ENCODE measurements at regions not wholly inside any gene's neighbourhood (a gene's known extent, or its start where the extent isn't known, plus 50 kb on each side); places are given as distances from the start of the nearest gene placed in this dataset.

DNA sequence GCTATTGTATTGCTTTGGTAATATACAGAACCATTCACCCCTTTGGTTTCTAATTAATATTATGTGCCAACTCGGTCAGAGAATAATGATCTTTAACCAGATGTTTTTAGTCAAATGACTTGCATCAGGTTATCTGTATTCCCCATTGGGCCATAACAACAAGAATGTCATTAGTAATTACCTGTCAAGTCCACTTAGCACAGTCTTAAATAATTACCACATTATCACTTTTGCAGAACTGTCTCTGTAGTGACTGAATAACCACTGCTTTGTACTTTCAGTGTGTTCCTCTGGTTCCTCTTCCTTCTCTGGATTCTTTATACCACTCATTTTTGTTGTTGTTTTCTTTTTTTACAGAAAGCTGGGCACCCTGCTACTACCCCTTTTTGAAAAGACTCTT, 257.7 kb upstream of the SPOCK3 start:
- H3K4me2 ChIP-seq (ENCODE audit: low read length): no peak overlapping the region
- H3K9ac ChIP-seq (ENCODE audit: low read depth, low read length): no peak overlapping the region

GRCh38 chr4:167509551-167509950, 275.3 kb upstream of the SPOCK3 start:
- no peaks in the 10 kb centered on the region for H3K27me3 ChIP-seq (ENCODE audit: control insufficient read depth, insufficient read depth, low read length)

More for the DNA sequence above, 257.7 kb upstream of the SPOCK3 start:
- no peaks in the 10 kb centered on the region for H3K36me3 ChIP-seq (ENCODE audit: insufficient read depth, low read length)
- H3K9me3 ChIP-seq (replicated peaks; ENCODE audit: low read length): no peaks in the 10 kb centered on the region
- no peak overlapping the region for H3K4me3 ChIP-seq (ENCODE audit: low read length)
- no peaks in the 10 kb centered on the region for H3K4me1 ChIP-seq (ENCODE audit: control insufficient read depth, insufficient read depth, low read length)
- H3K27me3 ChIP-seq (ENCODE audit: control insufficient read depth, insufficient read depth, low read length): no peaks in the 10 kb centered on the region

GRCh38 chr4:167524091-167524490, 289.8 kb upstream of the SPOCK3 start:
- H3K4me1 ChIP-seq (ENCODE audit: control insufficient read depth, insufficient read depth, low read length): no peaks in the 10 kb centered on the region
- H3K9me3 ChIP-seq (replicated peaks; ENCODE audit: low read length): no peaks in the 10 kb centered on the region
- H3K36me3 ChIP-seq (ENCODE audit: insufficient read depth, low read length): no peaks in the 10 kb centered on the region
- H3K27me3 ChIP-seq (ENCODE audit: control insufficient read depth, insufficient read depth, low read length): no peaks in the 10 kb centered on the region
- no peak overlapping the region for H3K4me2 ChIP-seq (ENCODE audit: low read length)
- H3K9ac ChIP-seq (ENCODE audit: low read depth, low read length): no peak overlapping the region
- no peak overlapping the region for H3K4me3 ChIP-seq (ENCODE audit: low read length)

More at GRCh38 chr4:167509551-167509950, 275.3 kb upstream of the SPOCK3 start:
- no peak overlapping the region for H3K4me3 ChIP-seq (ENCODE audit: low read length)
- no peak overlapping the region for H3K9ac ChIP-seq (ENCODE audit: low read depth, low read length)
- peaks cover 8% of the 10 kb centered on the region for H3K9me3 ChIP-seq (replicated peaks; ENCODE audit: low read length)
- H3K4me1 ChIP-seq (ENCODE audit: control insufficient read depth, insufficient read depth, low read length): no peaks in the 10 kb centered on the region
- no peaks in the 10 kb centered on the region for H3K36me3 ChIP-seq (ENCODE audit: insufficient read depth, low read length)
- no peak overlapping the region for H3K4me2 ChIP-seq (ENCODE audit: low read length)

- Histone ChIP-seq H3K36me3 (ENCODE audit: insufficient read depth, low read length) (no peaks in the 10 kb centered on the region), H3K4me2 (ENCODE audit: low read length) (no peak overlapping the region), H3K4me1 (ENCODE audit: control insufficient read depth, insufficient read depth, low read length) (no peaks in the 10 kb centered on the region), H3K27me3 (ENCODE audit: control insufficient read depth, insufficient read depth, low read length) (no peaks in the 10 kb centered on the region), H3K4me3 (ENCODE audit: low read length) (no peak overlapping the region), H3K9ac (ENCODE audit: low read depth, low read length) (no peak overlapping the region), H3K9me3 (replicated peaks; ENCODE audit: low read length) (no peaks in the 10 kb centered on the region)
Observed at GRCh38 chr4:167537761-167538160, 303.5 kb upstream of the SPOCK3 start.

- H3K9ac ChIP-seq (ENCODE audit: low read depth, low read length): no peak overlapping the region
- no peaks in the 10 kb centered on the region for H3K36me3 ChIP-seq (ENCODE audit: insufficient read depth, low read length)
- no peak overlapping the region for H3K4me3 ChIP-seq (ENCODE audit: low read length)
- no peak overlapping the region for H3K4me2 ChIP-seq (ENCODE audit: low read length)
- no peaks in the 10 kb centered on the region for H3K27me3 ChIP-seq (ENCODE audit: control insufficient read depth, insufficient read depth, low read length)
- H3K4me1 ChIP-seq (ENCODE audit: control insufficient read depth, insufficient read depth, low read length): no peaks in the 10 kb centered on the region
- no peaks in the 10 kb centered on the region for H3K9me3 ChIP-seq (replicated peaks; ENCODE audit: low read length)
Observed at GRCh38 chr4:167541286-167541685, 307.0 kb upstream of the SPOCK3 start.

GRCh38 chr4:167544391-167544790, 310.1 kb upstream of the SPOCK3 start:
- H3K9ac ChIP-seq (ENCODE audit: low read depth, low read length): no peak overlapping the region
- H3K9me3 ChIP-seq (replicated peaks; ENCODE audit: low read length): no peaks in the 10 kb centered on the region
- H3K4me3 ChIP-seq (ENCODE audit: low read length): no peak overlapping the region

DNA sequence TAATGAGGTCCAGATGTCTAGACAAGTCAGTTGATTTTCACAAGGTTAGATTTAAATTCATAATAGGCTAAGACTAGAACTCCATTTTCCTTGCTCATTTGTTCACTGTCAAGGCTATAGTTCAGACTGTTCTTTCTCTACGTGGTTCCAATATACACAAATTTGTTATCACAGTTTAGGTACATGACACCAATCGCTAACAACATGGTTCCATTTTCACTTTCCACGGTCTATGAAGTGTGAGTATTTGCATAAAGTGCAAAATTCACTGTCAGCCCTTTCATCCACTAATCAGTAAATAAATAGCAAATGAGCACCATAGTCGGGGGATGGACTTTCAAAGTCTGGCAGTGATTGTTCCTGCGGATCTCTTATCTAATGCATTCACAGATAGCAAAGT, 315.7 kb upstream of the SPOCK3 start:
- H3K4me3 ChIP-seq (ENCODE audit: low read length): no peak overlapping the region
- H3K9ac ChIP-seq (ENCODE audit: low read depth, low read length): no peak overlapping the region
- H3K27me3 ChIP-seq (ENCODE audit: control insufficient read depth, insufficient read depth, low read length): no peaks in the 10 kb centered on the region
- no peak overlapping the region for H3K4me2 ChIP-seq (ENCODE audit: low read length)
- no peaks in the 10 kb centered on the region for H3K9me3 ChIP-seq (replicated peaks; ENCODE audit: low read length)
- H3K36me3 ChIP-seq (ENCODE audit: insufficient read depth, low read length): no peaks in the 10 kb centered on the region
- no peaks in the 10 kb centered on the region for H3K4me1 ChIP-seq (ENCODE audit: control insufficient read depth, insufficient read depth, low read length)

More at GRCh38 chr4:167544391-167544790, 310.1 kb upstream of the SPOCK3 start:
- no peaks in the 10 kb centered on the region for H3K4me1 ChIP-seq (ENCODE audit: control insufficient read depth, insufficient read depth, low read length)
- H3K4me2 ChIP-seq (ENCODE audit: low read length): no peak overlapping the region
- no peaks in the 10 kb centered on the region for H3K27me3 ChIP-seq (ENCODE audit: control insufficient read depth, insufficient read depth, low read length)
- no peaks in the 10 kb centered on the region for H3K36me3 ChIP-seq (ENCODE audit: insufficient read depth, low read length)

DNA sequence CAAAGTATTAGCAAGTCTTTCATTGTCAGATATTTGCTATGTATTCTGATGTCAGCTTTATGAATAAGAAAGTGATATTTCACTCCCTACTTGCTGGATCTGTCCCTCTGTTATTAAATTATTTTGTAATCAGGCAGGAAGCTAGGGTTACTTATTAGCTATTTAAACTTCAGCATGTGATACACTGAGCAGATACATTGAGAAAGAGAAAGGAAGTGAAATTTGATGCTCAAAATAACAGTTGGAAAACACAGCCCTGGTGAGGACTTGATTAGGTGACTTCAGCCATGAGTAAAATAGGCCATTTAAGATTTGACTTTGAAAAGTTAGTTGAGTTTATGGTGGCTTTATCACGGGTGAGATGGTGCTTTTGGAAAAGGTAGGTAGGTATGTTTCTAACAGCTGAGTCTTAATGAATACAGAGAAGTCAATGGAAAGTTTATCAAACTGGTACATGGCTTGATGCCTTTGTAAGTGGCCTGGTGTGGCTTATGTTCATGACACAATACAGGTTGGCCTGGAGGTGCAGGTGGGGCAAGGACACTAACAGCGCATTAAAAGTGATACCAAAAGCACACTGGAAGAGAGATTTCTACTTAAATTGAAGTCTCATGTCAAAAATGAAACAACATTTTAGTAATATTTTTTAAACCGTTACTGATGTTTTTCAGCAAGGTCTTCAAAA, 321.2 kb upstream of the SPOCK3 start:
- no peaks in the 10 kb centered on the region for H3K4me1 ChIP-seq (ENCODE audit: control insufficient read depth, insufficient read depth, low read length)
- H3K4me3 ChIP-seq (ENCODE audit: low read length): no peak overlapping the region
- no peak overlapping the region for H3K9ac ChIP-seq (ENCODE audit: low read depth, low read length)
- H3K27me3 ChIP-seq (ENCODE audit: control insufficient read depth, insufficient read depth, low read length): no peaks in the 10 kb centered on the region
- H3K36me3 ChIP-seq (ENCODE audit: insufficient read depth, low read length): no peaks in the 10 kb centered on the region
- H3K4me2 ChIP-seq (ENCODE audit: low read length): no peak overlapping the region
- H3K9me3 ChIP-seq (replicated peaks; ENCODE audit: low read length): no peaks in the 10 kb centered on the region

GRCh38 chr4:167578906-167579305, 344.6 kb upstream of the SPOCK3 start:
- Histone ChIP-seq H3K36me3 (ENCODE audit: insufficient read depth, low read length) (no peaks in the 10 kb centered on the region), H3K9me3 (replicated peaks; ENCODE audit: low read length) (peaks cover 2% of the 10 kb centered on the region), H3K4me1 (ENCODE audit: control insufficient read depth, insufficient read depth, low read length) (no peaks in the 10 kb centered on the region), H3K4me3 (ENCODE audit: low read length) (no peak overlapping the region), H3K9ac (ENCODE audit: low read depth, low read length) (no peak overlapping the region), H3K4me2 (ENCODE audit: low read length) (no peak overlapping the region), H3K27me3 (ENCODE audit: control insufficient read depth, insufficient read depth, low read length) (no peaks in the 10 kb centered on the region)

DNA sequence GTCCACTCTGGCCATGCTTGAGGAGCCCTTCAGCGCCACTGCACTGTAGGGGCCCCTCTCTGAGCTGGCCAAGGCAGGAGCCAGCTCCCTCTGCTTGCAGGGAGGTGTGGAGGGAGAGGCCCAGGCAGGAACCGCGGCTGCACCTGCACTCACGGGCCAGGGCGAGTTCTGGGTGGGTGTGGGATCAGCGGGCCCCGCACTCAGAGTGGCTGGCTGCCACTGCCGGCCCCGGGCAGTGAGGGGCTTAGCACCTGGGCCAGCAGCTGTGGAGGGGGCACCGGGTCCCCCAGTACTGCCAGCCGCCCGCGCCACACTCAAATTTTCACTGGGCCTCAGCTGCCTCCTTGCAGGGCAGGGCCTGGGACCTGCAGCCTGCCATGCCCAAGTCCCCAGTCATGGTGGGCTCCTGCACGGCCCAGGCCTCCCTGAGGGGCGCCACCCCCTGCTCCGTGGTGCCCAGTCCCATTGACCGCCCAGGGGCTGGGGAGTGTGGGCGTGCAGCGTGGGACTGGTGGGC, 347.2 kb upstream of the SPOCK3 start:
- Histone ChIP-seq H3K4me1 (ENCODE audit: control insufficient read depth, insufficient read depth, low read length) (no peaks in the 10 kb centered on the region), H3K4me3 (ENCODE audit: low read length) (no peak overlapping the region), H3K9me3 (replicated peaks; ENCODE audit: low read length) (peaks cover 2% of the 10 kb centered on the region), H3K36me3 (ENCODE audit: insufficient read depth, low read length) (no peaks in the 10 kb centered on the region), H3K4me2 (ENCODE audit: low read length) (no peak overlapping the region), H3K27me3 (ENCODE audit: control insufficient read depth, insufficient read depth, low read length) (no peaks in the 10 kb centered on the region), H3K9ac (ENCODE audit: low read depth, low read length) (no peak overlapping the region)

DNA sequence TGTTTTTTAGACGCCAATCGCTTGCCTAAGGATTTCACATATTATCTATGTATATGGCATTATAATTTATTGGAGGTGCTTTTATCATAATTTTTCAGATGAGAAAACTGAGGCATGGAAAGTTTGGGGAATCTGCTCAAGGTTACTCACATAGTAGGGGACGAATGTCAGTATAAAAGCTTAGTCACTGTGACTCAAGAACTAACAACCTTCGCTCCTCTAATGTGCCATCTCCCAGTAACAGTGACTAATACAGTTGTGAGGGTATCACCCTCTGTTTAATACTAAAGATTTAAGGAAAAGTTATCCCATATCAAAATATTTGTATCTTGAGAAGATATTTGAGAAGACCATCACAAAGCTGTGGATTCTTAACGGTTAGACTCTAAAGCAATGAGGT, 353.1 kb upstream of the SPOCK3 start:
- no peak overlapping the region for H3K9ac ChIP-seq (ENCODE audit: low read depth, low read length)
- no peak overlapping the region for H3K4me3 ChIP-seq (ENCODE audit: low read length)

DNA sequence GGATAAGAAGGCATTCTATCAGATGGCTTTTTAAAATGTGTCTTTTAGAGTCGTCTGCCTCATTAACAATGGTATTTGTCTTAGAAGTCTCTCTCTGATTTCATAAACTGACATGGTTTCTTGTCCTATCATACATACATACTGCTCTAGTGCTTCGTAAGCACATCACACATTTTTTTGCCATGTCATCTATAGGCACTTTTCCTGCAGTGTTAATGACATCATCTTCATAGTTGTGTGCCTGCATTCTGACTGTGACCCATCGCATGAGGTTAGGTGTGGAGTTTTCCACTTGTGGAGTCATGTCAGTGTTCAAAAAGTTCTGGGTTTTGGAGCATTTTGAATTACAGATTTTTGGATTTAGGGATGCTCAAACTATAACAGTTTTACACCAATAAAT, 361.6 kb upstream of the SPOCK3 start:
- Histone ChIP-seq H3K27me3 (ENCODE audit: control insufficient read depth, insufficient read depth, low read length) (no peaks in the 10 kb centered on the region), H3K4me2 (ENCODE audit: low read length) (no peak overlapping the region)

More for the DNA sequence above, 353.1 kb upstream of the SPOCK3 start:
- H3K4me1 ChIP-seq (ENCODE audit: control insufficient read depth, insufficient read depth, low read length): no peaks in the 10 kb centered on the region
- no peak overlapping the region for H3K4me2 ChIP-seq (ENCODE audit: low read length)
- no peaks in the 10 kb centered on the region for H3K27me3 ChIP-seq (ENCODE audit: control insufficient read depth, insufficient read depth, low read length)
- no peaks in the 10 kb centered on the region for H3K9me3 ChIP-seq (replicated peaks; ENCODE audit: low read length)
- H3K36me3 ChIP-seq (ENCODE audit: insufficient read depth, low read length): no peaks in the 10 kb centered on the region

More for the DNA sequence above, 361.6 kb upstream of the SPOCK3 start:
- H3K4me1 ChIP-seq (ENCODE audit: control insufficient read depth, insufficient read depth, low read length): no peaks in the 10 kb centered on the region
- H3K36me3 ChIP-seq (ENCODE audit: insufficient read depth, low read length): no peaks in the 10 kb centered on the region
- H3K9me3 ChIP-seq (replicated peaks; ENCODE audit: low read length): no peaks in the 10 kb centered on the region
- no peak overlapping the region for H3K4me3 ChIP-seq (ENCODE audit: low read length)
- no peak overlapping the region for H3K9ac ChIP-seq (ENCODE audit: low read depth, low read length)
